ENCODE measurements at regions not wholly inside any gene's neighbourhood (a gene's known extent, or its start where the extent isn't known, plus 50 kb on each side); places are given as distances from the start of the nearest gene placed in this dataset.

GRCh38 chr20:39643292-39643691 lies 681.1 kb downstream of the DHX35 start:
- no peaks in the 10 kb centered on the region for H3K4me1 ChIP-seq (ENCODE audit: control insufficient read depth, insufficient read depth, low read length)
- H3K36me3 ChIP-seq (ENCODE audit: control insufficient read depth, insufficient read depth, low read length, severe bottlenecking), result no peaks in the 10 kb centered on the region
- no peak overlapping the region for H3K4me3 ChIP-seq (ENCODE audit: low read length)
- no peaks in the 10 kb centered on the region for H3K9me3 ChIP-seq (ENCODE audit: control insufficient read depth, low read length)
- DNase-seq (ENCODE audit: low read depth), result no peak
- no peak overlapping the region for H3K9ac ChIP-seq (ENCODE audit: low read length)
- peaks cover 13% of the 10 kb centered on the region for H3K27me3 ChIP-seq (replicated peaks; ENCODE audit: control insufficient read depth, insufficient read depth, low read length)

- H3K27me3 ChIP-seq (replicated peaks; ENCODE audit: control insufficient read depth, insufficient read depth, low read length), result peaks cover 8% of the 10 kb centered on the region
- H3K4me1 ChIP-seq (ENCODE audit: control insufficient read depth, insufficient read depth, low read length), result no peaks in the 10 kb centered on the region
- H3K9ac ChIP-seq (ENCODE audit: low read length), result no peak overlapping the region
- no peak for DNase-seq (ENCODE audit: low read depth)
- no peak overlapping the region for H3K4me3 ChIP-seq (ENCODE audit: low read length)
- H3K36me3 ChIP-seq (ENCODE audit: control insufficient read depth, insufficient read depth, low read length, severe bottlenecking), result no peaks in the 10 kb centered on the region
- no peaks in the 10 kb centered on the region for H3K9me3 ChIP-seq (ENCODE audit: control insufficient read depth, low read length)
Observed at GRCh38 chr20:39641423-39641822, 679.3 kb downstream of the DHX35 start.

GRCh38 chr20:39640147-39640546 lies 678.0 kb downstream of the DHX35 start:
- Histone ChIP-seq H3K4me3 (ENCODE audit: low read length) (no peak overlapping the region), H3K27me3 (replicated peaks; ENCODE audit: control insufficient read depth, insufficient read depth, low read length) (peaks cover 11% of the 10 kb centered on the region), H3K9ac (ENCODE audit: low read length) (no peak overlapping the region), H3K9me3 (ENCODE audit: control insufficient read depth, low read length) (no peaks in the 10 kb centered on the region), H3K4me1 (ENCODE audit: control insufficient read depth, insufficient read depth, low read length) (no peaks in the 10 kb centered on the region), H3K36me3 (ENCODE audit: control insufficient read depth, insufficient read depth, low read length, severe bottlenecking) (no peaks in the 10 kb centered on the region)
- DNase-seq (ENCODE audit: low read depth), result no peak

- Histone ChIP-seq H3K4me1 (ENCODE audit: control insufficient read depth, insufficient read depth, low read length) (no peaks in the 10 kb centered on the region), H3K36me3 (ENCODE audit: control insufficient read depth, insufficient read depth, low read length, severe bottlenecking) (no peaks in the 10 kb centered on the region), H3K9me3 (ENCODE audit: control insufficient read depth, low read length) (no peaks in the 10 kb centered on the region), H3K4me3 (ENCODE audit: low read length) (no peak overlapping the region), H3K9ac (ENCODE audit: low read length) (no peak overlapping the region), H3K27me3 (replicated peaks; ENCODE audit: control insufficient read depth, insufficient read depth, low read length) (peaks cover 11% of the 10 kb centered on the region)
- DNase-seq (ENCODE audit: low read depth), result no peak
Observed at GRCh38 chr20:39638731-39639130, 676.6 kb downstream of the DHX35 start.

- Histone ChIP-seq H3K4me1 (ENCODE audit: control insufficient read depth, insufficient read depth, low read length) (no peaks in the 10 kb centered on the region), H3K9me3 (ENCODE audit: control insufficient read depth, low read length) (no peaks in the 10 kb centered on the region), H3K4me3 (ENCODE audit: low read length) (no peak overlapping the region), H3K9ac (ENCODE audit: low read length) (no peak overlapping the region), H3K27me3 (replicated peaks; ENCODE audit: control insufficient read depth, insufficient read depth, low read length) (peaks cover 4% of the 10 kb centered on the region), H3K36me3 (ENCODE audit: control insufficient read depth, insufficient read depth, low read length, severe bottlenecking) (no peaks in the 10 kb centered on the region)
- DNase-seq (ENCODE audit: low read depth), result no peak
Observed at GRCh38 chr20:39633689-39634088, 671.5 kb downstream of the DHX35 start.

- no peak overlapping the region for H3K9ac ChIP-seq (ENCODE audit: low read length)
- H3K36me3 ChIP-seq (ENCODE audit: control insufficient read depth, insufficient read depth, low read length, severe bottlenecking), result no peaks in the 10 kb centered on the region
- H3K27me3 ChIP-seq (replicated peaks; ENCODE audit: control insufficient read depth, insufficient read depth, low read length), result peaks cover 4% of the 10 kb centered on the region
- H3K4me3 ChIP-seq (ENCODE audit: low read length), result no peak overlapping the region
- DNase-seq (ENCODE audit: low read depth), result no peak
- H3K9me3 ChIP-seq (ENCODE audit: control insufficient read depth, low read length), result no peaks in the 10 kb centered on the region
- peaks cover 5% of the 10 kb centered on the region for H3K4me1 ChIP-seq (ENCODE audit: control insufficient read depth, insufficient read depth, low read length)
Observed at GRCh38 chr20:39632757-39633156, 670.6 kb downstream of the DHX35 start.

- DNase-seq (ENCODE audit: low read depth), result no peak
- peaks cover 4% of the 10 kb centered on the region for H3K27me3 ChIP-seq (replicated peaks; ENCODE audit: control insufficient read depth, insufficient read depth, low read length)
- H3K9ac ChIP-seq (ENCODE audit: low read length), result no peak overlapping the region
- H3K4me3 ChIP-seq (ENCODE audit: low read length), result no peak overlapping the region
- no peaks in the 10 kb centered on the region for H3K9me3 ChIP-seq (ENCODE audit: control insufficient read depth, low read length)
- H3K36me3 ChIP-seq (ENCODE audit: control insufficient read depth, insufficient read depth, low read length, severe bottlenecking), result no peaks in the 10 kb centered on the region
- H3K4me1 ChIP-seq (ENCODE audit: control insufficient read depth, insufficient read depth, low read length), result peaks cover 10% of the 10 kb centered on the region
Observed at GRCh38 chr20:39632176-39632575, 670.0 kb downstream of the DHX35 start.

- Histone ChIP-seq H3K27me3 (replicated peaks; ENCODE audit: control insufficient read depth, insufficient read depth, low read length) (peaks cover 4% of the 10 kb centered on the region), H3K9me3 (ENCODE audit: control insufficient read depth, low read length) (no peaks in the 10 kb centered on the region), H3K9ac (ENCODE audit: low read length) (no peak overlapping the region), H3K4me1 (ENCODE audit: control insufficient read depth, insufficient read depth, low read length) (peaks cover 12% of the 10 kb centered on the region), H3K36me3 (ENCODE audit: control insufficient read depth, insufficient read depth, low read length, severe bottlenecking) (no peaks in the 10 kb centered on the region), H3K4me3 (ENCODE audit: low read length) (no peak overlapping the region)
- DNase-seq (ENCODE audit: low read depth), result no peak
Observed at GRCh38 chr20:39631557-39631956, 669.4 kb downstream of the DHX35 start.

GRCh38 chr20:39630215-39630908 lies 668.2 kb downstream of the DHX35 start:
- Histone ChIP-seq H3K36me3 (ENCODE audit: control insufficient read depth, insufficient read depth, low read length, severe bottlenecking) (no peaks in the 10 kb centered on the region), H3K9me3 (ENCODE audit: control insufficient read depth, low read length) (no peaks in the 10 kb centered on the region), H3K27me3 (replicated peaks; ENCODE audit: control insufficient read depth, insufficient read depth, low read length) (peaks cover 2% of the 10 kb centered on the region), H3K4me1 (ENCODE audit: control insufficient read depth, insufficient read depth, low read length) (peaks cover 12% of the 10 kb centered on the region), H3K9ac (ENCODE audit: low read length) (no peak overlapping the region), H3K4me3 (ENCODE audit: low read length) (no peak overlapping the region)
- peak; percentile 5 for DNase-seq (ENCODE audit: low read depth)

GRCh38 chr20:39627765-39628164 lies 665.6 kb downstream of the DHX35 start:
- Histone ChIP-seq H3K9me3 (ENCODE audit: control insufficient read depth, low read length) (no peaks in the 10 kb centered on the region), H3K36me3 (ENCODE audit: control insufficient read depth, insufficient read depth, low read length, severe bottlenecking) (no peaks in the 10 kb centered on the region), H3K4me1 (ENCODE audit: control insufficient read depth, insufficient read depth, low read length) (peaks cover 28% of the 10 kb centered on the region), H3K4me3 (ENCODE audit: low read length) (no peak overlapping the region), H3K9ac (ENCODE audit: low read length) (no peak overlapping the region), H3K27me3 (replicated peaks; ENCODE audit: control insufficient read depth, insufficient read depth, low read length) (no peaks in the 10 kb centered on the region)
- DNase-seq (ENCODE audit: low read depth), result no peak

- H3K4me1 ChIP-seq (ENCODE audit: control insufficient read depth, insufficient read depth, low read length), result peaks cover 28% of the 10 kb centered on the region
- H3K27me3 ChIP-seq (replicated peaks; ENCODE audit: control insufficient read depth, insufficient read depth, low read length), result no peaks in the 10 kb centered on the region
- H3K36me3 ChIP-seq (ENCODE audit: control insufficient read depth, insufficient read depth, low read length, severe bottlenecking), result no peaks in the 10 kb centered on the region
- no peak overlapping the region for H3K4me3 ChIP-seq (ENCODE audit: low read length)
- H3K9me3 ChIP-seq (ENCODE audit: control insufficient read depth, low read length), result no peaks in the 10 kb centered on the region
- DNase-seq (ENCODE audit: low read depth), result no peak
- H3K9ac ChIP-seq (ENCODE audit: low read length), result no peak overlapping the region
Observed at GRCh38 chr20:39624316-39624715, 662.2 kb downstream of the DHX35 start.

Data from adipocyte (in vitro differentiated cells).